Suprapubic skin (tissue), 4 donors: ENCODE measurements at regions not wholly inside any gene's neighbourhood (a gene's known extent, or its start where the extent isn't known, plus 50 kb on each side); places are given as distances from the start of the nearest gene placed in this dataset.

Experiments
- POLR2A ChIP-seq, 2 donors: fragments of 450-650 bp; IDR thresholded peaks; one replicate each; pipeline ENCODE4 v1.6.1; 2017; ENCODE audit warnings: antibody characterized with exemption in 2 of 2, mild to moderate bottlenecking in 2 of 2, moderate library complexity in 2 of 2
- POLR2AphosphoS5 ChIP-seq, 3 donors: sonication (generic); formaldehyde crosslinking; IDR thresholded peaks; one replicate each; pipeline ENCODE4 v1.6.1; 2017; ENCODE audit warnings: antibody characterized with exemption in 3 of 3
- TF ChIP-seq, protein P1 (sequence below), 2 donors: fragments of 200-600 bp in 1 of 2; fragments of 450-650 bp in 1 of 2; sonication (generic) in 1 of 2; IDR thresholded peaks; one replicate each; pipeline ENCODE4 v1.5.1; 2016 to 2019; ENCODE audit warnings: antibody characterized with exemption in 2 of 2, mild to moderate bottlenecking in 1 of 2, moderate library complexity in 1 of 2

DNA sequence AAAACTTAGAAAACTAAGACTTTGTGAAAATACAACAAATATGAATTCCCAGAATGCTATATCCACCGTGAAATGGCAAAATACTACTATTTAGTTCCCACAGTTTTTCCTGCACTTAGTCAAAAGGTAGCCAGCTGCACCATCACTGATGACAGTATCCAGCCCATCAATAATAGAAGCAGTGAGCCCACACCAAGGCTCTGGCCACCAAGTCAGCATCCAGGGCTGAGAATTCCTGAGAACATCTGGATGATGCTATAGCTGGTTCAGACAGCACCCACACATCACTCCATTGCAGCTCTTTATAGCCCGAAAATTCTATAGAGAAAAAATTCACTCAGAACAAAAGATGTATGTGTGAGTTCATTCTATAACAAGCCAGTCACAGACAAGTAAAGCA, 159.1 kb upstream of the SPATS2L start:
- TF ChIP-seq, protein P1, sequence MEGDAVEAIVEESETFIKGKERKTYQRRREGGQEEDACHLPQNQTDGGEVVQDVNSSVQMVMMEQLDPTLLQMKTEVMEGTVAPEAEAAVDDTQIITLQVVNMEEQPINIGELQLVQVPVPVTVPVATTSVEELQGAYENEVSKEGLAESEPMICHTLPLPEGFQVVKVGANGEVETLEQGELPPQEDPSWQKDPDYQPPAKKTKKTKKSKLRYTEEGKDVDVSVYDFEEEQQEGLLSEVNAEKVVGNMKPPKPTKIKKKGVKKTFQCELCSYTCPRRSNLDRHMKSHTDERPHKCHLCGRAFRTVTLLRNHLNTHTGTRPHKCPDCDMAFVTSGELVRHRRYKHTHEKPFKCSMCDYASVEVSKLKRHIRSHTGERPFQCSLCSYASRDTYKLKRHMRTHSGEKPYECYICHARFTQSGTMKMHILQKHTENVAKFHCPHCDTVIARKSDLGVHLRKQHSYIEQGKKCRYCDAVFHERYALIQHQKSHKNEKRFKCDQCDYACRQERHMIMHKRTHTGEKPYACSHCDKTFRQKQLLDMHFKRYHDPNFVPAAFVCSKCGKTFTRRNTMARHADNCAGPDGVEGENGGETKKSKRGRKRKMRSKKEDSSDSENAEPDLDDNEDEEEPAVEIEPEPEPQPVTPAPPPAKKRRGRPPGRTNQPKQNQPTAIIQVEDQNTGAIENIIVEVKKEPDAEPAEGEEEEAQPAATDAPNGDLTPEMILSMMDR (IDR thresholded peaks at IDR 0.05): no peak
- TF ChIP-seq POLR2A (IDR thresholded peaks at IDR 0.05): no peak
- no peak for TF ChIP-seq POLR2AphosphoS5 (IDR thresholded peaks at IDR 0.05)
